ENCODE measurements at regions not wholly inside any gene's neighbourhood (a gene's known extent, or its start where the extent isn't known, plus 50 kb on each side); places are given as distances from the start of the nearest gene placed in this dataset.
"Not testable (repeated sequence)": the region's sequence is repeated elsewhere in the genome, so short reads cannot be mapped to it uniquely, and the experiment has no call there.

GRCh38 chr21:21851205-21851604 lies 853.0 kb downstream of the NCAM2 start:
- no peak for TF ChIP-seq ZFX (IDR thresholded peaks at IDR 0.05; ENCODE audit: borderline replicate concordance)
- TF ChIP-seq, protein P1, sequence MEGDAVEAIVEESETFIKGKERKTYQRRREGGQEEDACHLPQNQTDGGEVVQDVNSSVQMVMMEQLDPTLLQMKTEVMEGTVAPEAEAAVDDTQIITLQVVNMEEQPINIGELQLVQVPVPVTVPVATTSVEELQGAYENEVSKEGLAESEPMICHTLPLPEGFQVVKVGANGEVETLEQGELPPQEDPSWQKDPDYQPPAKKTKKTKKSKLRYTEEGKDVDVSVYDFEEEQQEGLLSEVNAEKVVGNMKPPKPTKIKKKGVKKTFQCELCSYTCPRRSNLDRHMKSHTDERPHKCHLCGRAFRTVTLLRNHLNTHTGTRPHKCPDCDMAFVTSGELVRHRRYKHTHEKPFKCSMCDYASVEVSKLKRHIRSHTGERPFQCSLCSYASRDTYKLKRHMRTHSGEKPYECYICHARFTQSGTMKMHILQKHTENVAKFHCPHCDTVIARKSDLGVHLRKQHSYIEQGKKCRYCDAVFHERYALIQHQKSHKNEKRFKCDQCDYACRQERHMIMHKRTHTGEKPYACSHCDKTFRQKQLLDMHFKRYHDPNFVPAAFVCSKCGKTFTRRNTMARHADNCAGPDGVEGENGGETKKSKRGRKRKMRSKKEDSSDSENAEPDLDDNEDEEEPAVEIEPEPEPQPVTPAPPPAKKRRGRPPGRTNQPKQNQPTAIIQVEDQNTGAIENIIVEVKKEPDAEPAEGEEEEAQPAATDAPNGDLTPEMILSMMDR (IDR thresholded peaks at IDR 0.05), result no peak
- no peak overlapping the region for H3K27ac ChIP-seq

GRCh38 chr21:21851657-21852056 lies 853.4 kb downstream of the NCAM2 start:
- no peak overlapping the region for H3K27ac ChIP-seq
- TF ChIP-seq, protein P1 (IDR thresholded peaks at IDR 0.05), result no peak
- no peak for TF ChIP-seq ZFX (IDR thresholded peaks at IDR 0.05; ENCODE audit: borderline replicate concordance)

DNA sequence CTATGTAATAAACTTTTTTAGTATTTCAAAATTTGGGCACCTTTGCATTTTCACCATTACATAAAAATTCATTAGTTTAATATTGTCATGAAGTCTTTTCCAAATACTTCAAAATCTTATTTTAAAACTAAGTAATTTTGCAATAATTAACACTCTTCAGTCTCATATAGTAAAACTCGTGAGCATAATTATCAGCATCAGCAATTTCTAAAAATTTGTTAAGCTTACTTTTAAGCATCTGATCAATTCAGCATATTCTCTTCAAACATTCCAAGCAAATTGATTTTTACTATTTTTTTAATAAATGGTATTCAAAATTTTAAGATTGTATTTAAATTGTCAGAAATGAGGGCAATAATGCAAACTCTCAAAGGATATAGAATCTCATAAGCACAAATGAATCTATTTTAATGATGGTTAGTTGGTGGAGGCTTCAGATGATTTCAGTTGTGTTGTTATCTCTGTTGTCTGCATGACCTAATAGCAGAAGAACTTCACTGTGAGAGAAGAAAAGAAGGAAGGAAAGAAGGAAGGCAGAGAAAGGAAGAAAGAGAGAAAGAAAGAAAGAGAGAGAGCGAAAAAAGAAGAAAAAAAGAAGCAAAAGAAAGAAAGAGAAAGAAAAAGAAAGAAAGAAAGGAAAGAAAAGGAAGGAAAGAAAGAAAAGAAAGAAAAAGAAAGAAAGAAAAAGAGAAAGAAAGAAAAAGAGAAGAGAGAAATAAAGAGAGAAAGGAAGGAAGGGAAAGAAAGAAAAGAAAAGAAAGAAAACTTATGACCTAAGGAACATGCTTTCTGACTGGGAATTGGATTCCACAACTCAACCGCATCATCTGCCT lies 860.5 kb downstream of the NCAM2 start:
- H3K27ac ChIP-seq, result no peak overlapping the region
- TF ChIP-seq, protein P1 (IDR thresholded peaks at IDR 0.05), result no peak
- no peak for TF ChIP-seq ZFX (IDR thresholded peaks at IDR 0.05; ENCODE audit: borderline replicate concordance)

DNA sequence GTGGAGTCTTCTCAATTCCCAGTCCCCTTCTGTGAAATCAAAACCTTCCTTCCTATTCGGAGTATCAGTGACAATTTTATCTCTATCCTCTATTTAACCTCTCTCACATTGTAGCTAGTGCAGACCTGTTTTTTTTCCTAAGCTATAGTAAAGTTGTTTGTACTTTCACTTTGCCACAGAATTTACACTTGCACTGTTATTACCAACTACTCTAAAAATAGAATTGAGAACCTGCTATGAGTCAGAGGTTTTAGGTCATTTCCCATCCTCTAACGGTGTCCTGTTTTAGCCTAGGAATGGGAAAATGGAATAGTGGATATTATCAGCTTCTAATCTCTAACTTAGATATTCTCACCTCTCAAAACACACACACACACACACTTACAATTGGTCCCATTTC lies 862.7 kb downstream of the NCAM2 start:
- TF ChIP-seq, protein P1 (IDR thresholded peaks at IDR 0.05), result no peak
- no peak for TF ChIP-seq ZFX (IDR thresholded peaks at IDR 0.05; ENCODE audit: borderline replicate concordance)
- H3K27ac ChIP-seq, result no peak overlapping the region

- H3K27ac ChIP-seq, result no peak overlapping the region
- TF ChIP-seq, protein P1 (IDR thresholded peaks at IDR 0.05), result no peak
- no peak for TF ChIP-seq ZFX (IDR thresholded peaks at IDR 0.05; ENCODE audit: borderline replicate concordance)
Measured at GRCh38 chr21:21864321-21864840, 866.2 kb downstream of the NCAM2 start.

GRCh38 chr21:21897275-21897883 lies 899.2 kb downstream of the NCAM2 start:
- peak overlapping the region; percentile 78 for H3K27ac ChIP-seq
- no peak for TF ChIP-seq ZFX (IDR thresholded peaks at IDR 0.05; ENCODE audit: borderline replicate concordance)
- TF ChIP-seq, protein P1 (IDR thresholded peaks at IDR 0.05), result no peak

GRCh38 chr21:21898801-21899200 lies 900.6 kb downstream of the NCAM2 start:
- TF ChIP-seq, protein P1 (IDR thresholded peaks at IDR 0.05), result no peak
- no peak for TF ChIP-seq ZFX (IDR thresholded peaks at IDR 0.05; ENCODE audit: borderline replicate concordance)
- H3K27ac ChIP-seq, result no peak overlapping the region

DNA sequence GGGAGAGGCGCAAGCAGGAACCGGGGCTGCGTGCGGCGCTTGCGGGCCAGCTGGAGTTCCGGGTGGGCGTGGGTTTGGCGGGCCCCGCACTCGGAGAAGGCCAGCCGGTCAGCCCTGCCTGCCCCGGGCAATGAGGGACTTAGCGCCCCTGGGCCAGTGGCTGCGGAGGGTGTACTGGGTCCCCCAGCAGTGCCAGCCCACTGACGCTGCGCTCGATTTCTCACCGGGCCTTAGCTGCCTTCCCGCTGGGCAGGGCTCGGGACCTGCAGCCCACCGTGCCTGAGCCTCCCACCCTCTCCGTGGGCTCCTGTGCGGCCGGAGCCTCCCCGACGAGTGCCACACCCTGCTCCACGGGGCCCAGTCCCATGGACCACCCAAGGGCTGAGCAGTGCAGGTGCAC lies 904.2 kb downstream of the NCAM2 start:
- not testable (repeated sequence) for H3K27ac ChIP-seq

Measured in 22Rv1 (cell line).